NCI-H524 (cell line): ENCODE measurements at regions not wholly inside any gene's neighbourhood (a gene's known extent, or its start where the extent isn't known, plus 50 kb on each side); places are given as distances from the start of the nearest gene placed in this dataset.
A peak's percentile ranks its signal among the peaks of the same experiment; 100 is the strongest.

ENCODE experiments used
- DNase-seq, 2 experiments: peaks; one replicate each; lab custom pipeline; 2025; lab: John Stamatoyannopoulos, UW

DNA sequence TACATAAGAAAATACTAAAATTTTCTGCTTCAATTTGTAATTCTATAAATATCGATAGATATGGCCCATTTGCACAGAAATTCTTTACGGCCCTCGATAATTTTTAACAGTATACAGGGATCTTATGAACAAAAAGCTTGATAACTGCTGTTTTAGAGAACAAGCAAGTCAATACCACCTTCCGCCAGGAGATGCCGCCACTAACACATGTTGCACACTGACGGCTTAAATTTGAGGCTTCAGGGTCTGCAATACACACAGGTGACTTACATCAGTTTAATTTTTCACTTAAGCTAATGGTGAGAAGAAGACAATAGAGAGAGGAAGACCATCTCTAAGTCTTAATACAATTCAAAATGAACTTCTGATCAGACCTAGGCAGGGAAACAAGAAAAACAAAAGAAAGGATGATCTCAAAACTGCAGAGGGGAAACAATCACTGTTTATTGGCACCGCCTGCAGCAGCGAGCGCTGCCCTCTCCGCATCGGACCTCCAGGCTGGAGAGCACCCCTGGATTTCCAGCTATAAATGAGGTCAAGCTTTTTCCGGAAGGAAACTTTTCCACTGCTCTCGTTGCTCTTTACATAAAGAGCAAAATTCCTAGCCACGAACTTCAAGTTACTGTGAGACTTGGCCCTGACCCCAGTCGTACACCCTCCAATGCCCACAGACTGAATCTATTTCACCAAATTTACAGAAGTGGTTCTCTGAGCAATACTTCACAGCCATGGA lies 53.9 kb downstream of the OTOR start:
- DNase-seq = peak; percentile 29 to 78

- DNase-seq = no peak
Observed at GRCh38 chr20:16802652-16802935, 54.4 kb downstream of the OTOR start.

- peak; percentile 50 to 75 for DNase-seq
Observed at GRCh38 chr20:16803965-16804792, 56.0 kb downstream of the OTOR start.

DNA sequence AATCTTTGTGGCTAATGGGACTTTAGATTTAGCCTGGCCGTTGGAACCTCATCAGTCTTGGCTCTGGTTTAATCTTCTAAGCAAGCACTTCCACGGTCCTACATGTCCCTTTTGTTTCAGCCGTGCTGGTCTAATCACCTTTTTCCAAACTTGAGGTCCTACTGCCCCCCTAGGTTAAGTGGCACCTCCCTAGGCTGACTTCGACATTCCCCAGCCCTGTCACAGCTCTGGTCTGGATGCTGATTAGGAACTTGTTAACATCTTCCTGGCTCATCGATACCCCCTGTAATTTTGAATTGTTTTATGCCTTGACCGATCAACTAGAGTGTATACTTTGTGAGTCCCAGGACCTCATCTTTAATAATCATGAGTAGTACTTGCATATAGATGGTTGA lies 56.6 kb downstream of the OTOR start:
- no peak for DNase-seq

DNA sequence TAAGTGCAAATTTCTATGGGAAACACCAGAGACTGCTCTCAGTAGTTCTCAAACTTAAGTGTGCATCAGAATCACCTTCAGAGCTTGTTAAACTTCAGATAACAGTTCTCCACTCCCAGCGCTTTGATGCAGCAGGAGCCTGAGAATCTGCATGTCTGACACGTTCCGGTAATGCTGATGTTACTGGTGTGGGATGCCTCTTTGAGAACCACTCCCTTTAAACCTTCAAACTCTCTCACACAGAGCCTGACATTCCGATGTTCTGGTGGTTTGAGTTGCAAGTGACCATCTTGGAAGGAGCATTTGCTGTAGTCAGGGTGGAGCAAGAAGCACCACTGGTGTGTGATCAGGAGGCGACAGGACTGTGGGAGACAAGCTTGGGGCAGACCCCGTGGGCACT lies 57.9 kb downstream of the OTOR start:
- DNase-seq = no peak

- DNase-seq = no peak
Observed at GRCh38 chr20:16806886-16807285, 58.7 kb downstream of the OTOR start.

- no peak for DNase-seq
Observed at GRCh38 chr20:16808796-16809195, 60.6 kb downstream of the OTOR start.

- no peak for DNase-seq
Observed at GRCh38 chr20:16810216-16810615, 62.1 kb downstream of the OTOR start.

GRCh38 chr20:16816192-16816591 lies 68.0 kb downstream of the OTOR start:
- peak in 1 of 2 experiments; percentile 16 for DNase-seq

GRCh38 chr20:16819483-16819882 lies 71.3 kb downstream of the OTOR start:
- no peak for DNase-seq

GRCh38 chr20:16821211-16822089 lies 73.3 kb downstream of the OTOR start:
- DNase-seq = peak; percentile 11 to 55

DNA sequence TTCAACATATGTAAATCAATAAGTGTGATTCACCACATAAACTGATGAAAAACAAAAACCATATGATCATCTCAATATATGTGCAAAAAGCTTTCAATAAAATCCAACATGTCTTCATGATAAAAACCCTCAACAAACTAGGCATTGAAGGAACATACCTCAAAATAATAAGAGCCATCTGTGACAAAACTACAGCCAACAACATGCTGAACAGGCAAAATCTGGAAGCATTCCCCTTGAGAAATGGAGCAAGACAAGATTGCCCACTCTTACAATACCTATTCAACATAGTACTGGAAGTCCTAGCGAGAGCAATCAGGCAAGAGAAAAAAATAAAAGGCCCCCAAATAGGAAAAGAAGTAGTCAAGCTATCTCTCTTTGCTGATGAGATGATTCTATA lies 76.5 kb downstream of the OTOR start:
- DNase-seq = no peak

GRCh38 chr20:16828666-16829305 lies 80.6 kb downstream of the OTOR start:
- peak; percentile 37 to 87 for DNase-seq

DNA sequence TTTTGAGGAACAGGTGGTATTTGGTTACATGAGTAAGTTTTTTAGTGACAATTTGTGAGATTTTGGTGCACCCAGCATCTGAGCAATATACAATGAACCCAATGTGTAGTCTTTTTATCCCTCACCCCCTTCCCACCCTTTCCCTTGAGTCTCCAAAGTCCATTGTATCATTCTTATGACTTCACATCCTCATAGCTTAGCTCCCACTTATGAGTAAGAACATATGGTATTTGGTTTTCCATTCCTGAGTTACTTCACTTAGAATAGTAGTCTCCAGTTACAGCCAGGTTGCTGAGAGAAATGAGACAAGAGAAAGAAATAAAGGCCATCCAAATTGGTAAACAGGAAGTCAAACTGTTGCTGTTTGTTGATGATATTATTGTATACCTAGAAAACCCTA lies 87.5 kb downstream of the OTOR start:
- DNase-seq = peak in 1 of 2 experiments; percentile 63

- DNase-seq = no peak
Observed at GRCh38 chr20:16842486-16843120, 94.4 kb downstream of the OTOR start.

GRCh38 chr20:16844406-16844805 lies 96.2 kb downstream of the OTOR start:
- no peak for DNase-seq

- DNase-seq = no peak
Observed at GRCh38 chr20:16846006-16846405, 97.8 kb downstream of the OTOR start.

DNA sequence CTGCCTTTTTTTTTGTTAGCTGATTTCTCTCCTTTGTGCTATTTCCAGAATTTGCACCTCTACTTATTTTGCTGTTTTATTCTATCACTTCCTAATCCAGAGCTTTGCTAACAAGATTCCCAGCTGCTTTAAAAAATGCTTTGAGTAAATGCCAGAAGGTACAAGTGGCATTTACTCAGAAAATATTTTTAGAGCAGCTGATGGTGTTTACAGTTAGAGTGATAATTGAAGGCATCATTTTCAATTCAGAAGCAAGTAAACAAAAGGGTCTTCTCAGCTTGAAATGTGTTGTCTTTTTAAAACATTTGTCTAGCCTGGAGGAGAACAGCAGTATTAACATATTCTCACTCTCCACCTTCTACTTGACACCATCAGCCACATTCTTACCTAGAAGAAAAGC lies 99.9 kb downstream of the OTOR start:
- DNase-seq = no peak

- no peak for DNase-seq
Observed at GRCh38 chr20:16848526-16848925, 100.4 kb downstream of the OTOR start.

GRCh38 chr20:16860914-16861313 lies 112.8 kb downstream of the OTOR start:
- DNase-seq = no peak

DNA sequence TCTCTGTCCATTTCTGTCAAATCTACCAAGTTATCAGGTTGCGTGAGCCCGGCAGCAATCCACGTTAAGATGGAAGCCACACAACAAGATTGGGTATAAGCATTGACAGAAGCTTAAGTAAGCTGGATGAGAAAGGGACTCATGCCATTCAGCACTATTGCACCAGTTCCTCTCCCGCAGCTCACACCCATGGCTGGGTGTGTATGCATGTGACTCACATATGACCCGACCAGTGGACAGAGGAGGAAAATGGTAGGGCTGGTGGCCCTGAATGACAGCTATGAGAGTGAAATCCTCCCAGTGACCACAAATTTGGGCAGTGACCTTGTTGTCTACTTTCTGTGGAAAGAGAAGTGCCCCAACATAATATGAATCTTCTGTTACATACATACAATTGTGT lies 113.5 kb downstream of the OTOR start:
- DNase-seq = no peak

GRCh38 chr20:16863303-16863702 lies 115.1 kb downstream of the OTOR start:
- no peak for DNase-seq
